ENCODE measurements at regions not wholly inside any gene's neighbourhood (a gene's known extent, or its start where the extent isn't known, plus 50 kb on each side); places are given as distances from the start of the nearest gene placed in this dataset.

DNA sequence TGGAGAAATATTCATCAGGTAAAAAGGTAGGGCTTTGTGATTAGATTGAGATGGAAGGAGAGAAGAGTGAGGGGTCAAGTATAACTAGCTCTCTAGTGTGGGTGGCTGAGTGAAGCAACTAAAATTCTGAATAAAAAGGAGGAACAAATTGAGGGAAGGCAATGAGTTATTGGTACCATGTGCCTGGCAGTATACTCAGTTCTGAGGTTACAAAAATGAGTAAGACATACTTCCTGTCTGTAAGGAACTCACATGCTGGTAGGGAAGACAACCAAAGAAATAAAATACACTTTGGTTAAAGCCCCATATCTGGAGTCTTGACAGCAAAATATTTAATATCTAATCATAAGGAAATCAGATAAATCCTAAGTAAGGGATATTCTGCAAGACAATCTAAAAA lies 476.8 kb upstream of the C9orf72 start:
- ChIA-PET CTCF (no interaction called here), POLR2A (no interaction called here)
- H3K27ac ChIP-seq (ENCODE audit: insufficient read depth, low read depth, low read length), result no peak overlapping the region
- DNase-seq (ENCODE audit: low read depth, low spot score), result no peak
- H3K9me3 ChIP-seq (replicated peaks; ENCODE audit: control insufficient read depth, insufficient read depth, low read length), result no peaks in the 10 kb centered on the region
- H2AFZ ChIP-seq (ENCODE audit: low read depth, low read length), result no peak overlapping the region
- TF ChIP-seq CTCF (IDR thresholded peaks at IDR 0.05; ENCODE audit: extremely low read depth in 1 of 2, insufficient read depth in 1 of 2, low read depth in 1 of 2, low read length in 2 of 2), result no peak
- no peak for TF ChIP-seq POLR2AphosphoS5 (IDR thresholded peaks at IDR 0.05; ENCODE audit: insufficient read depth, low read depth, low read length)
- no peak for TF ChIP-seq MYC (IDR thresholded peaks at IDR 0.05; ENCODE audit: low read depth, low read length)
- no peak for TF ChIP-seq GATA2 (IDR thresholded peaks at IDR 0.05; ENCODE audit: insufficient read depth, insufficient read length, low read depth, low read length)
- no peak for TF ChIP-seq POLR2A (IDR thresholded peaks at IDR 0.05; ENCODE audit: low read depth, low read length)
- no peak for TF ChIP-seq MAX (IDR thresholded peaks at IDR 0.05; ENCODE audit: insufficient read depth, insufficient read length)
- TF ChIP-seq JUN (IDR thresholded peaks at IDR 0.05; ENCODE audit: borderline replicate concordance, insufficient read depth, insufficient read length, low read depth), result no peak
- no peak for TF ChIP-seq EZH2 (IDR thresholded peaks at IDR 0.05; ENCODE audit: borderline replicate concordance, low read depth, low read length, severe bottlenecking)
- TF ChIP-seq FOS (IDR thresholded peaks at IDR 0.05; ENCODE audit: borderline replicate concordance, insufficient read depth, low read length), result no peak
- H3K4me2 ChIP-seq (ENCODE audit: insufficient read depth, low read length), result no peak overlapping the region
- no peak overlapping the region for H3K9ac ChIP-seq (replicated peaks; ENCODE audit: extremely low read depth, insufficient read depth, low read length)
- H3K27me3 ChIP-seq (ENCODE audit: control insufficient read depth in 2 of 2, insufficient read depth in 2 of 2, low read length in 2 of 2), result no peaks in the 10 kb centered on the region
- no peaks in the 10 kb centered on the region for H3K36me3 ChIP-seq (ENCODE audit: control insufficient read depth in 2 of 2, extremely low read depth in 1 of 2, insufficient read depth in 2 of 2, low read length in 2 of 2)
- no peaks in the 10 kb centered on the region for H3K79me2 ChIP-seq (ENCODE audit: control insufficient read depth, insufficient read depth, low read length)
- no peak overlapping the region for H3K4me3 ChIP-seq (replicated peaks in 1 of 3; ENCODE audit: insufficient read depth in 1 of 3, low read depth in 1 of 3, low read length in 3 of 3)
- no peaks in the 10 kb centered on the region for H4K20me1 ChIP-seq (replicated peaks; ENCODE audit: control insufficient read depth, extremely low read depth, insufficient read depth, low read length)
- no peaks in the 10 kb centered on the region for H3K9me1 ChIP-seq (replicated peaks; ENCODE audit: control insufficient read depth, extremely low read depth, insufficient read depth, low read length)
- intact Hi-C loops (cut with micrococcal nuclease) (no loop called here), dilution Hi-C loops (cut with MboI; ENCODE audit: extremely low pct_ligation_motif_present, low sequenced_read_pairs) (no loop called here)
- no peak for FAIRE-seq
- H3K4me1 ChIP-seq (ENCODE audit: control insufficient read depth, extremely low read depth, insufficient read depth, low read length), result no peaks in the 10 kb centered on the region
- BruUV-seq (replicated peaks), result no TSS peak
